Hematopoietic multipotent progenitor cell treated with erythropoietin and hydrocortisone succinate and interleukin-3 and kit ligand, for 8 days (in vitro differentiated cells): ENCODE measurements at regions not wholly inside any gene's neighbourhood (a gene's known extent, or its start where the extent isn't known, plus 50 kb on each side); places are given as distances from the start of the nearest gene placed in this dataset.
A peak's percentile ranks its signal among the peaks of the same experiment; 100 is the strongest.

Experiments used
- DNase-seq: peaks from one replicate; pipeline ENCODE4 v3.0.0-alpha.2; 2015

DNA sequence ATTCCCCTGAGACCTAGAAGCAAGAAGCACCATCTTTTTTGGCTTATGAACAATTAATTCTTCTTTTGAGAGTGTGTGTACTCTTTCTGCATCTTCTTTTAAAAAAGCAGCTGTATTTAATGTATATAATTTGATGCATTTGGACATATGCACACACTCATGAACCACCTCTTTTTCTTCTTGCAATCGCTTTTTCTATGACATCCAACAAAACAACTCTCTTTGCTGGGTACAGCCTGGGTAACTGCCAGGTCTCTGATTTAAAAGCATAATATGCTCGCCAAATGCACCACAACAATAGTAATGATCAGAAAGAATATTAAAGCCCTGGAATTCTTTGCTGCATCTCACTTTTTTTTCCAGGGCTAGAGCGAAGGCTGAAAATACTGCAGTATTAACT lies 97.3 kb downstream of the HAPSTR1 start:
- no peak for DNase-seq

DNA sequence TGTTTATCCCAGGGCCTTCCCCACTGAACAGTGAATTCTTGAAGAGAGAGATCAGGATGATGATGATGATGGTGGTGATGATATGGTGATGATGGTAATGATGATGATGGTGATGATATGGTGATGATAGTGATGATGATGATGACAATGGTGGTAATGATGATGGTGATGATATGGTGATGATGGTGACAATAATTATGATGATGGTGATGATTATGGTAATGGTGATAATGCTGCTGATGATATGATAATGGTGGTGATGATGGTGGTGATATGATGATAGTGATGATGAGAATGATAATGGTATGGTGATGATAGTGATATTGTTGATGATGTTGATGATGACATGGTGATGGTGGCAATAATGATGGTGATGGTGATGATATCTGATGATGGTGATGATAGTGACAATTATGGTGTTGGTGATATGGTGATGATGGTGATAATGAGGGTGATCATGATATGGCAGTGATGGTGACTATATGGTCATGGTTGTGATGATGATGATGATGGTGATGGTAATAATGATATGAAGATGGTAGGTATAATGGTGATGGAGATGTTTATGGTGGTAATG lies 99.9 kb downstream of the HAPSTR1 start:
- no peak for DNase-seq

DNA sequence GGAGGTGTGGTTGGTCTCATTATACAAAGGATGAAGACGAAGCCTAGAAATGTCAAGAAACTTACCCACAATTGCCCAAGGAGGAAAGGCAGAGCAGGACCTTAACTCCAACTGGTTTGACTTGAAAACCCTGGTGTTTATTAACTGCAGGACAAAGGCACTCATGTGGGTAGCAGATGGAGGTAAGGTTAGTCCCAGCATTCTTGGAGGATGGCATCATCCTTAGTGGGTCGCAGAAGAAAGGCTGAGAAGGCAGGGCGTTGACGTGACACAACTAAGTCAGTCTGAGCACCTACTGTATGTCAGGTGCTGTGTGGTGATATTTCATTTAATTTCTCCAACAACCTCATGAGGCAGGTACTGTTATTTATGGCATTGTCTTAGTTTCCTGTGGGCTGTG lies 101.3 kb downstream of the HAPSTR1 start:
- no peak for DNase-seq

DNA sequence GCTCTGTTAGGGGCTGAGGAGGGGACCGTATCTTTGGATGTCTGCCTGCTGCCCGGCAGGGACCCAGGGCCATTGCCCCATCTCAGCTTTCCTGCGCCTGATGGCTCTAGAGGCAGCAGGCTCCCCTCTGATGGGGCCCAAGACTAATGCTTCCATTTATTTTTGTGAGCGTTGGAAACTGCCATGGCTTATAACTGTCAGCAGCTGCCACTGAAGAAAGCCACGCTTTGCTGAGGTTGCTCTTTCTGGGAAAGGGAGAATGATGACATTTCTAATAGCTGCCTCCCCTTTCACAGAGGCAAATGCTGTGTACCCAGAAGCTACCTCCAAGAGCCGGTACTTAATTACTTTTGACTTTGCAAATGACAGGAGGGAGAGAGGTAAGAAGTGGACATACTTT lies 103.8 kb downstream of the HAPSTR1 start:
- DNase-seq: no peak

DNA sequence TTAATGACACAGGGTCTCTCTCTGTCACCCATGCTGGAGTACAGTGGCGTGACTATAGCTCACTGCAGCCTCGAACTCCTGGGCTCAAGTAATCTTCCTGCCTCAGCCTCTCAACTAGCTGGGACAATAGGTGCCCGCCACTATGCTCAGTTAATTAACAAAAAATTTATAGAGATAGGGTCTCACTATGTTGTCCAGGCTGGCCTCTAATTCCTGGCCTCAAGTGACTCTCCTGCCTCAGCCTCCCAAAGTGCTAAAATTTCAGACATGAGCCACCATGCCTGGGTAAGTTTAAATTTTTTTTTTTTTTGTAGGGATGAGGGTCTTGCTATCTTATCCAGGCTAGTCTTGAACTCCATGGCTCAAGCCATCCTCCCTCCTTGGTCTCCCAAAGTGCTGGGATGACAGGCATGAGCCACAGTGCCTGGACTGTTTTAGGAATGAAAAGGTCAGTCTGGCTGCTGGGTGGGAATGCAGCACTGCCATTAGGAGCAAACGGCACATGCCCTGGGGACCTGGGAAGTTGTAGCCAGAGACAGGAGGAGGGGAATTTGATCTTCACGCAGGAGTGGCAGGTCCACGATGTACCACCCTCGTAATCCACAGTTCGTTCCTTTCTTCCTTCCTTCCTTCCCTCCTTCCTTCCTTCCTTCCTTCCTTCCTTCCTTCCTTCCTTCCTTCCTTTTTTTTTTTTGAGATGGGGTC lies 106.7 kb downstream of the HAPSTR1 start:
- no peak for DNase-seq

DNA sequence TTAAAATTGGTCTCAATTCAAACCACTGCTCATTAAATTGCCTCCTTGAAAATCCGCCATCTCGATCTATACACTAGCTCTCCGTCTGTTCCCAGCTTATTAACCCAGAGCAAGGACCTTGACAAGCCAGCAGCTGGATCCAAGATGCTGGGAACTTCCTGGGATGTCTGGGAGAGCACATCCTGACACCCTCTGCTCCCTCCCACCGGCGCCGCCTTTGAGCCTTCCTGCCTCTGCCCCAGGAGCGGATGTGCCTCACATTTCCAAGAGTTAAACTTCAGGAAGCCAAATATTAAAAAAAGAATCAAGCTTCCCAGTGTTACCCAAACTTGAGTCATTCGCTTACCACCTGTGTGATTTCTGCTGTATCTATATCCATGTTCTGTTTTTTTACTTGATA lies 107.9 kb downstream of the HAPSTR1 start:
- no peak for DNase-seq

DNA sequence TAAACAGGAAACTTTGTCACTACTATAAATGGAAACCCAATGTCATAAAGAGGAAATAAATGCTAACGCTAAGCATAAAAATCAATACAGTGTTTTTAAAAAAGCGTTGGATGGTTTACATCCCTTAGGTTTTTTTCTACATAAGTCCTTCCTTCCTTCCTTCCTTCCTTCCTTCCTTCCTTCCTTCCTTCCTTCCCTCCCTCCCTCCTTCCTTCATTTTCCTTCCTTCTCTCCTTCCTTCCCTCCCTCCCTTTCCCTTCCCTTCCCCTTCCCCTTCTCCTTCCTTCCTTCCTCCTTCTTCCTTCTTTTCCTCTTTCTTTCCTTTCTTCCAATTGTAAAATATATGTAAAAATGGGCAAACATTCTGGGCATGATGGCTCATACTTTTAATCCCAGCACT lies 108.3 kb downstream of the HAPSTR1 start:
- no peak for DNase-seq

DNA sequence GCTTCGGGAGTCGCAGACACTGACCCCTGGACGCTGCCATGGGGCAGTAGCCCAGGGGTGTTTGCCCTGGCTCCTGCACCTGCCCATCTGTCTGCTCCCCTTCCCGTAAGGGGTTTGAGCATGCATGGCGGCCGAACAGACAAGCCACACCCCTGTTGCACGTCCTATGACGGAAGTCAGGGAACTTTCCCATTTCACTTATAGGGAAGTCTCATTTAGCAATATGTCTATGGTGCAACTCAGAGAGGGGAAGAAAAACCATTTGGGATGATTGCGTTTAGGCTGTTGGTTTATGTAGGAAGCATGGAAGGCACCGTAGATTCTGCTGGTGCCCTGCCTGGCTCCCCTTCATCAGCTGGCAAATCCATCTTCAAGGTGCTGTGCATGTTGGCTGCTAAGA lies 112.5 kb downstream of the HAPSTR1 start:
- DNase-seq: no peak

DNA sequence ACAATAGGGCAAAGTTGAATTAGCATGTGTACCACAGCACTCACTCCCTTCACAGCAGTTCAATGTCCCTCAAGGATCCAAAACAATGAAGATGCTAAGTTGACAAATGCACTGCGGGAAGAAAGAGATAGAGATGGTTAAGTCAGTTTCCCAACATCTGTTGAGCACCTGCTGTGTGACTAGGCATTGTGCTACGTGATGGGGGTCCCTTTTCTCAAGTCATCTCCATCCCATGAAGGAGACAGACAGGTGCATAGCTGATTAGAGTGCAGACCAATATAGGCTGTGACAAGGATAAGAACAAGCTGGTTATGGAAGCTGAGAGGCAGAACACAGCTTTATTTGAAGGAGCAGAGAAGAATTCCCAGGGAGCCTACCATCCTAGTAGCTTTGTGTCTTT lies 114.2 kb downstream of the HAPSTR1 start:
- DNase-seq: no peak

DNA sequence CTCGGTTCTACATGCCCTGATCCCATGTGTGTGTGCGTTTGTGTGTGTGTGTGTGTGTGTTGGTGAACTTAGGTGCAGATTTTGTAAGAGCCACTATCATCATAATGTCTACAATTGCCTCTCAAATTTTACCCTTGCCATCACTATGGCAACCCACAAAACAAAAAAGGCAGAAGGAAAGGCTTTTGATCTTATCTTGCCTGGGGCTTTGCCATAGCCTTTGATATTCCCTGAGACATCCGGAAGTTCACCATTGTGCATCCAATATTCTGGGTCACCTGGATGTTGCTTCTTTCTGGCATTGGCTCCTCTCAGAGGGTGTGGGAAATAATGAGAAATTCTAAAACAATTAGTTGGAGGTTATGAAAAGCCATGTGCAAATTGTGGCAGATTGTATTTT lies 114.7 kb downstream of the HAPSTR1 start:
- no peak for DNase-seq

DNA sequence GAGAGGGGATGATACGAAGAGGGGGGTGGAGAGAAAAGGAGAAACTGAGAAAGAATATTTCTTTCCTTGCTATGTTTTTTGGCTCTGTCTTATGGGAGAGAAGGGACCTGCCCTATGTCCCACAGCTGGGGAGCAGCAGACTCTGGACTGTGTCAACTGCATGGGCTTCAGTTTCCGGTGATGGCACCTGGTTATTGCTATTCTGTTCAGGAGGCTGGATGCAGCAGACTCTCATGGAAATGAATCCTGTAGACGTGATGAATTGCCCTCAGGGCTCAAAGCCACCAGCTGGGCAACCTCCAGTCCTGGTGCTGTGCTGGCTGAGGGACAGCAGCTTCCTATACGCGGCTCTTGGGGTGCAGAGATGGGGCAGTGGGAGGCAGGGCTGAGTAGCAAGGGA lies 121.2 kb downstream of the HAPSTR1 start:
- DNase-seq: no peak

DNA sequence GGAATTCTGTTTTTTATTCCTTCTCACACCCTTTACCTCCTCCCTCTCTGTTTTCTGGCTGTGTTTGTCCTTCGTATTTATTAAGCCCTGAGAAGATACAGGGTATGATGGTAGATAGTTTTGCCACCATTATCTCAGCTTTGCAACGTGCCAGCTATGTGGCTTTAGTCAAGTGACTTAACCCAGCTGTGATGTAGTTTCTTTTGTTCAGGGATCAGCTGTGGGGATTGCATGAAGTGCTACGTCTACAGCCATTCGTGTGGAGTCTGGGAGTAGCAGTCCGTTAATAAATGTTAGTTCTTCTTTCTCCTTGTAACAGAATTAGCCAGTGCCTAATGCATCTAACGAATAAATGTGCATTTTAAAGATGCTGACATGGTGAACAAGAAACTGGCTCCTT lies 128.4 kb downstream of the HAPSTR1 start:
- no peak for DNase-seq

DNA sequence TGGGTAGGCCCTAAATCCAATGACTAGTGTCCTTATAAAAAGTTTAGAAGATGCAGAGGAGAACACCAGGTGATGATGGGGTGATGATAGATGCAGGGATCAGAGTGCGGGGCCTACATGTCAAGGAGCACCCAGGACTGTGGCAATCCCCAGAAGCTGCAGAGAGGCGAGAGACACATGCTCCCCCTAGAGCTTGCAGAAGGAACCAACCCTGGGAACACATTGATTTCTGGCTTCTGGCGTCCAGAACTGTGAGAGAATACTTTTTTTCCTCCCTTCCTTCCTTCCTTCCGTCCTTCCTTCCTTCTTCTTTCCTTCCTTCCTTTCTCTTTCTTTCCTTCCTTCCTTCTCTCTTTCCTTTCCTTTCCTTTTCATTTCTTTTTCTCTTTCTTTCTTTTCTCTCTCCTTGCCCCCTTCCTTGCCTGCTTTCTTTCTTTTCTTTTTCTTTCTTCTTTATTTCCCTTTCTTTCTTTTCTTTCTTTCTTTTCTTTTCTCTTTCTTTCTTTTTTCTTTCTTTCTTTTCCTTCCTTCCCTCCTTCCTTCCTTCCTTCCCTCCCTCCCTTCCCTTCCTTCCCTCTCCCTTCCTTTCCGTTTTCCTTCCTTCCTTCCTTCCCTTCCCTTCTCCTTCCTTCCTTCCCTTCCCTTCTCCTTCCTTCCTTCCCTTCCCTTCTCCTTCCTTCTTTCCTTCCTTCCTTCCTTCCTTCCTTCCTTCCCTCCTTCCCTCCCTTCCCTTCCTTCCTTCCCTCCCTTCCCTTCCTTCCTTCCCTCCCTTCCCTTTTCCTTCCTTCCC lies 134.3 kb downstream of the HAPSTR1 start:
- peak; percentile 14 for DNase-seq

DNA sequence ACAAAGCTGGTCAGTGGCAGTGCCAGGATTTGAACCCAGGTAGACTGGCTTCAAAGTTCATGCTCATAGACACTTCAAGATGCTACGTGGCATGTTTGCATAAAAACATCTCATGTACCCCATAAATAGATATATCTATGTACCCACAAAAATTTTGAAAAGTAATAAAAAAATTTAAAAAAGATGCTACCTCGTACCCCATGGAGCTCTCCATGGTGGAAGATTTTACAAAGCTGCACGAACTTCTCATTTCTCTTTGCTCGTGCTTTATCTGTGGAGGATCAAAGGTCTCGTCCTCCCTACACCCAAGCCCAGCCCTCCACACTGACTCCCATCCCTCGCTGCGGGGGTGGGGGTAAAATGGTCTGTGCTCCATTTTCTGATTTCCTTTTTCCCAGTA lies 135.5 kb downstream of the HAPSTR1 start:
- DNase-seq: no peak

DNA sequence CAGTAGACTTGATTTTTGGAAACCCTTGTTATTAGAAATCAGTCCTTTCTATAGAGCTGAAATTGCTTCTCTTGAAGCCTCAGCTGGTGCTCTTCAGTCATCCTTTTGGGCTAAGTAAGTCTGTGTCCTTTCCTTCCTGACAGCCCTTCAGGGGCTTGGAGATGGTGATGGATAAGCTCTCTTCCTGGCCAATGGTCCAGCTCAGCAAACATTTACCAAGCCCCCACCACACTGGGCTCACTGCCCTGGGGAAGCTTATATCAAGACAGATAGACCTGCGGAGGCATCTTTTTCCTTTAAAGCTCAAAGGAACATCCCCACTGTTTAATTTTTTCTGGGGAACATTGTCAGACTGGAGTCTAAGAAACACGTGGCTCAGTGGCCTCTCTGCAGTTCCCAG lies 139.6 kb downstream of the HAPSTR1 start:
- no peak for DNase-seq

DNA sequence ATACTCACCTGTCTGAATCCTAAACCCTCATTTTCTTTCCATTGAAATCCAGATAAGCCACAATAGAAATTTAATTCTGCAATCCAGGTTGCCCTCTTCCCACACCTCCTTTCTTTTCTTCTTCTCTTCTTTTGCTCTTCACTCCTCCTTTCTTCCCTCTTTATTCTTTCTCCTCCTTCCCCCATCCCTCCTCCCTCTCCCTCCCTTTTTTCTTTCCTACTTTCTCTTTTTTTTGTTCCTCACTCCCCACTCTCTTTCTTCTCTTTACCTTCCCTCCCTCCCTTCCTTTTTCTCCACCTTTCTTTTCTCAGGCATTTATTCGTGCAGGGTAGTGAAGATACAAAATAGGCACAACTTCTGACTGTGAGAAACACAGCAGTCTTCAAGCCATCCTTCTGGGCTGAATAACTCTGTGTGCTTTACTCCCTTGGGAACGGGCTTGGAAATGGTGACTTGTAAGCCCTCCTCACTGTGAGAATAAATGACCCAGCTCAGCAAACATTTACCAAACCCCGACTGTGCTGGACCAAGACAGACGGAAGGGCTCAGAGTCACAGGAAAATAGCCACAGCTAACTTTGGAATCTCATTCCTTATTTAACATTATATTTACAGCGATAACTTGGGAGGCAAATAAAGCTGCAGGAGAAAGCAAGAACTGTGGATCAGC lies 140.8 kb downstream of the HAPSTR1 start:
- DNase-seq: no peak

DNA sequence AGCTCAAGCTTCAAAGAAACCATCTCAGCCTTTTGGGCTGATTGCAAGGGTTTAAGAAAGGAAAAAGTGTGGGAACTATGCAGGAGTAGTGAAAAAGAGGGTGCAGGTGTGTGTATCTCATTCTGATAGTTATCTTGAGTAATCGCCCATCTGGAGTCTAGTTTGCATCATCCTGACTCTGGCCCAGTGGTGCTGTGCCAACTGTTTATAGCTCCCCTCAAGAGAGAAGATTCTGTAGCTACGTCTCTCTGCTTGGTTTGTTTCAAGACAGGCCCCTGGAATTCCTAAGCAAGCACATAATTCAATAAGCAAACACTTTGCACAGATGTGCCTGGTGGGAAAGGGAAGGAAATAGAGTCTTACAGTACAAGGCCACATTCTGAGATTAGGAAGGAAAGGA lies 144.4 kb downstream of the HAPSTR1 start:
- no peak for DNase-seq

DNA sequence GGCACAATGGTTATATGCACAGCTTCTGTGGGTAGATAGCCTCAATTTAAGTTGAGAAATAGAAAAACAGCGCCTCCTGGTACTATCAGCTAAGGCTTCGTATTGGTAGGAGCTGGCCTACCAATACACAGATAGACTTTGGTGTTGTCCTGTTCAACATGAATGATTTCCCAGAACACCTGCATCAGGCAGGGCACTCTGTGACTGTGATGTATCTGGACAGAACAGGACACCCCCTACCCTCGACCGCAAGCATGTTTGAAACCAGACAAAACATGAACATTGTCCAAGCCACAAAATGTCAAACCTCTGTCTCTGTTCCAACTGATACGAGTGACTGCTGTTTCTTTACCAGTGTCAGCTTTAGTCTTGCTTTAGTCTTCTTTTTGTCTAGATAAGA lies 144.9 kb downstream of the HAPSTR1 start:
- no peak for DNase-seq

DNA sequence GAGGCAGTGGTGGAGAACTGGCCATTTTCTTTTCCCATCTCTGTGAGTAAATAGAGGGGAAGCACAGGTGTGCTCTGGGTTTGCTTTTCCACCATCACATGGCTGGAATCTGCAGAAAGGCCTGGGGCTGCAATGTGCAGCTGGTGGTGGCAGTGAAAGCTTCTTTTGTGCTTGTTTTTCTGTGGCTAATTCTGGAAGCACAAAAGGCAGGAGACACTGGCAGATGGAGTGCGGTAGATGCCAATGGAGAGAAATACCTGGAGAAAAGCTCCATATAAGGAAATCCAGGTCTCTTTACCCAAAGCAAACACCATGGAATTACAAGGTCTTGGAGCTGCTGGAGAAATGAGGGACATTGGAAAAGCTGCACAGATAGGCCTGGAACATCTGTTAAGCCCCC lies 146.9 kb downstream of the HAPSTR1 start:
- DNase-seq: no peak

DNA sequence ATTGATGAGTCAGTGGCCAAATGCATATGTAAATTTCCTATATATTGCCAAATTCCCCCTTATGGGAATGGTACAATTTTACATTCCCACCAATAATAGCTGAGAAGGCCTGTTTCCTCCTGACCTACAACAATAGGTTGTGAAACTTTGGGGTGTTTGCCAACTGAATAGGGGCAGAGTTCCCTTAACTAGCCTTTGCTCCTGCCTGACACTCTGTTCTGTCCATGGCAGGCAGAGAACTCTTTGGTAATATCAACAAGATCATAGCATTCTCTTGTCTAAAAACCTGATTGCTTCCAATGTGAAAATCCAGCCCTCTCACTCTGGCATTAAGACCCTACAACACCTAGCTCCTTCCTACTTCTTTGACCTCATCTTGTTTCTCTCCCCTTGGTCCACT lies 149.7 kb downstream of the HAPSTR1 start:
- no peak for DNase-seq

DNA sequence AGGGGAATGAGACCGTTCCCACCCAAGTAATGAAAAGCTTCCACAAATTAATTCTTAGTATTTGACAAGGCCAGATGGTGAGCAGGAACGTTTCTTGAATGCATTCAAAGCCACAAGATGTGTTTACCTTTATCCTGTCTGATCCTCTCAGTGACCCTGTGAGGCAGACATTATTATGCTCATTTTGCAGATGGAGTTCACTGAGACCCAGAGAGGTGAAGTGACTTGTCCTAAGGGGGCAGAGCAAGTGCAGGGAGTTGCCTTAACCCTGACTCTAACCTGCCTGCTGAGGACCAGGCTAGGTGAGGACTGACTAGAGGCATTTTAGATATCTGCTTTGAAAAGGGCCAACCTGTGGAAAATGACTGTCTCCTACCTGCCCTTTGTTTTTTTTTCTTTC lies 156.7 kb downstream of the HAPSTR1 start:
- DNase-seq: no peak

DNA sequence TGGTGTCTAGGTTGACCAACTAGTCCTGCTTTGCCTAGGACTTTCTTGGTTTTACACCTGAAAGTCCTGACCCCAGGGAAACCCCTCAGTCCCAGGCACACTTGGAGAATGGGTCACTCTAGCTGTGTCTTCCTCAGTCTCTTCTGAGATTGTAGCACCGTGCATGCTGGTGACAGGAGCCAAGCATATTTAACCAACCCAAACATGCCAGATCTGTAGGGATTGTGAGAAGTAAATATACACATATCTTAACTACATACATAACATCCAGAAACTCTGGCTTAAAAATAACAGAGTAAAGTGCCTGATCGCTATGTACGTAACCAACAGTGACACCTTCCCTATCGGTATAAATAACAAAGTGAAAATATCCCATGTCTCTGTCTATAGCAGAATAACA lies 158.1 kb downstream of the HAPSTR1 start:
- DNase-seq: no peak

DNA sequence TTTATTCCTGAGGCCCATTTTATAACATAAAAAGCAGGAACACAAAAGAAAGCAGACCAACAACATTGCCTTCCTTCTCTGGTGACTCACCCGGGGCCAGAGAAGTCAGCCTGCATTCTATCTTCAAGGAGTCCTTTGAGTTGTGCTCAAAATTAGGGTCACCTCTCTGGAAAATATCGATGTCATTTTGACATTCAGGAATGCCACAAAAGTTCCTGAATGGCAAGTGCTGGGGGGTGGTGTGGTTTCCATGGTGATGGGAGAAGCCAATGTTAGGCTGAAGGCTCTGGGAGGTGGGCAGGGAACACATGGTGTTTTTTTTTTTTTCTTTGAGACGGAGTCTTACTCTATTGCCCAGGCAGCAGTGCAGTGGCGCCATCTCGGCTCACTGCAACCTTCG lies 159.6 kb downstream of the HAPSTR1 start:
- no peak for DNase-seq

DNA sequence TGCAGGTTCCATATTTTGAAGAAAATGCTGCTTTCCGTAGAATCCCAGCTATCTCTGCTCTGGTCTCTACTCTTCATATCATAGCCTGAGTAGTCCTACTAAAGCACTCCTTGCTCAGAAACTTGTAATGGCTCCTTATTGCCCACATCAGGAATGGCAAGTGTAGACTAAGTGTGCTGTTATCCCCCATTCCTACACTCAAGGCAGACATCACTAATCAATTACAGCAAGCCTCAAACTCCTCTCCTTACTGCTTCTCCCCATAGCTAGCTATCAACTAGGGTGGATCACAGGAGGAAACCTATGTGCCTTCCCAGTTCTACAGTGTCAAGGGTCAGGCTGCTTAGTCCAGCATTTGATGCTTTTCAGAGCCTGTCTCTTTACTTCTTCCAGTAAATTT lies 163.4 kb downstream of the HAPSTR1 start:
- DNase-seq: no peak
